RWPE1 (cell line): ENCODE measurements at regions not wholly inside any gene's neighbourhood (a gene's known extent, or its start where the extent isn't known, plus 50 kb on each side); places are given as distances from the start of the nearest gene placed in this dataset.

Experiments used
- CTCF ChIA-PET: fragments of 350-600 bp; sonication (Branson Sonifier 250); formaldehyde crosslinking; extraction: SDS; loops from one replicate; lab custom pipeline; 2021; lab: Yijun Ruan, JAX
- POLR2A ChIA-PET: fragments of 400-600 bp; formaldehyde crosslinking; extraction: SDS; loops from one replicate; lab custom pipeline; 2020; ENCODE audit warnings: antibody characterized with exemption; ENCODE audit not compliant: low non-redundant PET; lab: Yijun Ruan, JAX
- DNase-seq: peaks from one replicate; pipeline ENCODE4 v3.0.0; 2012; ENCODE audit warnings: low spot score
- H3K27ac ChIP-seq: fragments of 450-650 bp; 2 replicates; pipeline ENCODE4 v1.5.1; 2017
- CTCF ChIP-seq: fragments of 450-650 bp; conservative IDR thresholded peaks from 2 replicates; pipeline ENCODE4 v1.5.1; 2017; ENCODE audit warnings: low read depth, mild to moderate bottlenecking

GRCh38 chr7:124552217-124552616, 213.4 kb downstream of the GPR37 start:
- H3K27ac ChIP-seq = no peak overlapping the region
- TF ChIP-seq CTCF = no peak
- CTCF ChIA-PET = no interaction called here
- DNase-seq = no peak
- POLR2A ChIA-PET = no interaction called here

- ChIA-PET POLR2A (no interaction called here), CTCF (no interaction called here)
- no peak overlapping the region for H3K27ac ChIP-seq
- no peak for TF ChIP-seq CTCF
- no peak for DNase-seq
Measured at GRCh38 chr7:124550036-124550435, 215.6 kb downstream of the GPR37 start.

GRCh38 chr7:124542476-124542875, 223.1 kb downstream of the GPR37 start:
- POLR2A ChIA-PET = no interaction called here
- CTCF ChIA-PET = no interaction called here

GRCh38 chr7:124536156-124536762, 229.3 kb downstream of the GPR37 start:
- no peak for DNase-seq
- TF ChIP-seq CTCF = no peak
- ChIA-PET CTCF (no interaction called here), POLR2A (no interaction called here)
- H3K27ac ChIP-seq = no peak overlapping the region

More at GRCh38 chr7:124542476-124542875, 223.1 kb downstream of the GPR37 start:
- no peak overlapping the region for H3K27ac ChIP-seq
- DNase-seq = no peak
- no peak for TF ChIP-seq CTCF

GRCh38 chr7:124532166-124532565, 233.4 kb downstream of the GPR37 start:
- H3K27ac ChIP-seq = no peak overlapping the region
- ChIA-PET CTCF (no interaction called here), POLR2A (no interaction called here)
- DNase-seq = no peak
- TF ChIP-seq CTCF = no peak

GRCh38 chr7:124516911-124517310, 248.7 kb downstream of the GPR37 start:
- DNase-seq = no peak
- POLR2A ChIA-PET = no interaction called here
- no peak overlapping the region for H3K27ac ChIP-seq
- TF ChIP-seq CTCF = no peak
- CTCF ChIA-PET = no interaction called here
